ENCODE measurements at regions not wholly inside any gene's neighbourhood (a gene's known extent, or its start where the extent isn't known, plus 50 kb on each side); places are given as distances from the start of the nearest gene placed in this dataset.

GRCh38 chr10:43982250-43982649 is 333.6 kb upstream of the ZNF32 start:
- 87 to 93% methylated on average over 3 of the region's 3 CpGs for WGBS, 2 donors
- H3K4me3 ChIP-seq (ENCODE audit: low read depth in 1 of 2, low read length in 2 of 2) = no peak overlapping the region
- H3K27me3 ChIP-seq (ENCODE audit: control insufficient read depth in 1 of 2, insufficient read depth in 2 of 2, low read length in 2 of 2) = no peaks in the 10 kb centered on the region
- no peaks in the 10 kb centered on the region for H3K9me3 ChIP-seq (ENCODE audit: control insufficient read depth in 2 of 2, insufficient read depth in 1 of 2, low read depth in 1 of 2, low read length in 1 of 2)
- no peaks in the 10 kb centered on the region for H3K4me1 ChIP-seq (ENCODE audit: control insufficient read depth in 2 of 2, insufficient read depth in 2 of 2, low read length in 1 of 2)
- H3K36me3 ChIP-seq (ENCODE audit: control insufficient read depth in 2 of 2, insufficient read depth in 2 of 2, low read length in 1 of 2) = no peaks in the 10 kb centered on the region
- H3K27ac ChIP-seq (ENCODE audit: low read depth in 2 of 2, low read length in 1 of 2) = no peak overlapping the region

- no peaks in the 10 kb centered on the region for H3K4me1 ChIP-seq (ENCODE audit: control insufficient read depth in 2 of 2, insufficient read depth in 2 of 2, low read length in 1 of 2)
- H3K9me3 ChIP-seq (ENCODE audit: control insufficient read depth in 2 of 2, insufficient read depth in 1 of 2, low read depth in 1 of 2, low read length in 1 of 2) = no peaks in the 10 kb centered on the region
- H3K27ac ChIP-seq (ENCODE audit: low read depth in 2 of 2, low read length in 1 of 2) = no peak overlapping the region
- no peaks in the 10 kb centered on the region for H3K36me3 ChIP-seq (ENCODE audit: control insufficient read depth in 2 of 2, insufficient read depth in 2 of 2, low read length in 1 of 2)
- WGBS, 2 donors = 87 to 88% methylated on average over 2 of the region's 2 CpGs
- no peaks in the 10 kb centered on the region for H3K27me3 ChIP-seq (ENCODE audit: control insufficient read depth in 1 of 2, insufficient read depth in 2 of 2, low read length in 2 of 2)
- no peak overlapping the region for H3K4me3 ChIP-seq (ENCODE audit: low read depth in 1 of 2, low read length in 2 of 2)
Measured at GRCh38 chr10:43981696-43982095, 333.0 kb upstream of the ZNF32 start.

GRCh38 chr10:43981232-43981631 is 332.6 kb upstream of the ZNF32 start:
- Histone ChIP-seq H3K9me3 (ENCODE audit: control insufficient read depth in 2 of 2, insufficient read depth in 1 of 2, low read depth in 1 of 2, low read length in 1 of 2) (no peaks in the 10 kb centered on the region), H3K4me3 (ENCODE audit: low read depth in 1 of 2, low read length in 2 of 2) (no peak overlapping the region), H3K36me3 (ENCODE audit: control insufficient read depth in 2 of 2, insufficient read depth in 2 of 2, low read length in 1 of 2) (no peaks in the 10 kb centered on the region), H3K27ac (ENCODE audit: low read depth in 2 of 2, low read length in 1 of 2) (no peak overlapping the region), H3K4me1 (ENCODE audit: control insufficient read depth in 2 of 2, insufficient read depth in 2 of 2, low read length in 1 of 2) (no peaks in the 10 kb centered on the region), H3K27me3 (ENCODE audit: control insufficient read depth in 1 of 2, insufficient read depth in 2 of 2, low read length in 2 of 2) (no peaks in the 10 kb centered on the region)
- 78 to 94% methylated on average over 1 of the region's 1 CpG for WGBS, 2 donors

- 82% methylated on average over 7 of the region's 7 CpGs for WGBS, 2 donors
- no peaks in the 10 kb centered on the region for H3K36me3 ChIP-seq (ENCODE audit: control insufficient read depth in 2 of 2, insufficient read depth in 2 of 2, low read length in 1 of 2)
- H3K27ac ChIP-seq (ENCODE audit: low read depth in 2 of 2, low read length in 1 of 2) = no peak overlapping the region
- H3K9me3 ChIP-seq (ENCODE audit: control insufficient read depth in 2 of 2, insufficient read depth in 1 of 2, low read depth in 1 of 2, low read length in 1 of 2) = no peaks in the 10 kb centered on the region
- H3K4me3 ChIP-seq (ENCODE audit: low read depth in 1 of 2, low read length in 2 of 2) = no peak overlapping the region
- H3K27me3 ChIP-seq (ENCODE audit: control insufficient read depth in 1 of 2, insufficient read depth in 2 of 2, low read length in 2 of 2) = no peaks in the 10 kb centered on the region
- no peaks in the 10 kb centered on the region for H3K4me1 ChIP-seq (ENCODE audit: control insufficient read depth in 2 of 2, insufficient read depth in 2 of 2, low read length in 1 of 2)
Measured at GRCh38 chr10:43980715-43981114, 332.0 kb upstream of the ZNF32 start.

- Histone ChIP-seq H3K27me3 (ENCODE audit: control insufficient read depth in 1 of 2, insufficient read depth in 2 of 2, low read length in 2 of 2) (no peaks in the 10 kb centered on the region), H3K4me3 (ENCODE audit: low read depth in 1 of 2, low read length in 2 of 2) (no peak overlapping the region), H3K4me1 (ENCODE audit: control insufficient read depth in 2 of 2, insufficient read depth in 2 of 2, low read length in 1 of 2) (no peaks in the 10 kb centered on the region), H3K27ac (ENCODE audit: low read depth in 2 of 2, low read length in 1 of 2) (no peak overlapping the region), H3K36me3 (ENCODE audit: control insufficient read depth in 2 of 2, insufficient read depth in 2 of 2, low read length in 1 of 2) (no peaks in the 10 kb centered on the region), H3K9me3 (ENCODE audit: control insufficient read depth in 2 of 2, insufficient read depth in 1 of 2, low read depth in 1 of 2, low read length in 1 of 2) (no peaks in the 10 kb centered on the region)
- 64 to 65% methylated on average over 8 of the region's 8 CpGs for WGBS, 2 donors
Measured at GRCh38 chr10:43980313-43980712, 331.6 kb upstream of the ZNF32 start.

GRCh38 chr10:43979551-43979950 is 330.9 kb upstream of the ZNF32 start:
- no peak overlapping the region for H3K4me3 ChIP-seq (ENCODE audit: low read depth in 1 of 2, low read length in 2 of 2)
- no peaks in the 10 kb centered on the region for H3K27me3 ChIP-seq (ENCODE audit: control insufficient read depth in 1 of 2, insufficient read depth in 2 of 2, low read length in 2 of 2)
- H3K9me3 ChIP-seq (ENCODE audit: control insufficient read depth in 2 of 2, insufficient read depth in 1 of 2, low read depth in 1 of 2, low read length in 1 of 2) = no peaks in the 10 kb centered on the region
- no peaks in the 10 kb centered on the region for H3K36me3 ChIP-seq (ENCODE audit: control insufficient read depth in 2 of 2, insufficient read depth in 2 of 2, low read length in 1 of 2)
- 76 to 83% methylated on average over 3 of the region's 3 CpGs for WGBS, 2 donors
- no peaks in the 10 kb centered on the region for H3K4me1 ChIP-seq (ENCODE audit: control insufficient read depth in 2 of 2, insufficient read depth in 2 of 2, low read length in 1 of 2)
- H3K27ac ChIP-seq (ENCODE audit: low read depth in 2 of 2, low read length in 1 of 2) = no peak overlapping the region

GRCh38 chr10:43978936-43979335 is 330.3 kb upstream of the ZNF32 start:
- H3K36me3 ChIP-seq (ENCODE audit: control insufficient read depth in 2 of 2, insufficient read depth in 2 of 2, low read length in 1 of 2) = no peaks in the 10 kb centered on the region
- WGBS, 2 donors = 93 to 95% methylated on average over 9 of the region's 9 CpGs

GRCh38 chr10:43978091-43978490 is 329.4 kb upstream of the ZNF32 start:
- H3K4me1 ChIP-seq (ENCODE audit: control insufficient read depth in 2 of 2, insufficient read depth in 2 of 2, low read length in 1 of 2) = no peaks in the 10 kb centered on the region
- H3K27me3 ChIP-seq (ENCODE audit: control insufficient read depth in 1 of 2, insufficient read depth in 2 of 2, low read length in 2 of 2) = no peaks in the 10 kb centered on the region
- 79 to 81% methylated on average over 5 of the region's 5 CpGs for WGBS, 2 donors
- H3K4me3 ChIP-seq (ENCODE audit: low read depth in 1 of 2, low read length in 2 of 2) = no peak overlapping the region
- H3K9me3 ChIP-seq (ENCODE audit: control insufficient read depth in 2 of 2, insufficient read depth in 1 of 2, low read depth in 1 of 2, low read length in 1 of 2) = no peaks in the 10 kb centered on the region
- no peak overlapping the region for H3K27ac ChIP-seq (ENCODE audit: low read depth in 2 of 2, low read length in 1 of 2)
- H3K36me3 ChIP-seq (ENCODE audit: control insufficient read depth in 2 of 2, insufficient read depth in 2 of 2, low read length in 1 of 2) = no peaks in the 10 kb centered on the region

More at GRCh38 chr10:43978936-43979335, 330.3 kb upstream of the ZNF32 start:
- Histone ChIP-seq H3K4me3 (ENCODE audit: low read depth in 1 of 2, low read length in 2 of 2) (no peak overlapping the region), H3K27me3 (ENCODE audit: control insufficient read depth in 1 of 2, insufficient read depth in 2 of 2, low read length in 2 of 2) (no peaks in the 10 kb centered on the region), H3K27ac (ENCODE audit: low read depth in 2 of 2, low read length in 1 of 2) (no peak overlapping the region), H3K9me3 (ENCODE audit: control insufficient read depth in 2 of 2, insufficient read depth in 1 of 2, low read depth in 1 of 2, low read length in 1 of 2) (no peaks in the 10 kb centered on the region), H3K4me1 (ENCODE audit: control insufficient read depth in 2 of 2, insufficient read depth in 2 of 2, low read length in 1 of 2) (no peaks in the 10 kb centered on the region)

GRCh38 chr10:43976292-43976691 is 327.6 kb upstream of the ZNF32 start:
- no peaks in the 10 kb centered on the region for H3K36me3 ChIP-seq (ENCODE audit: control insufficient read depth in 2 of 2, insufficient read depth in 2 of 2, low read length in 1 of 2)
- WGBS, 2 donors = 52 to 56% methylated on average over 1 of the region's 1 CpG
- no peak overlapping the region for H3K27ac ChIP-seq (ENCODE audit: low read depth in 2 of 2, low read length in 1 of 2)
- H3K9me3 ChIP-seq (ENCODE audit: control insufficient read depth in 2 of 2, insufficient read depth in 1 of 2, low read depth in 1 of 2, low read length in 1 of 2) = no peaks in the 10 kb centered on the region
- no peak overlapping the region for H3K4me3 ChIP-seq (ENCODE audit: low read depth in 1 of 2, low read length in 2 of 2)
- no peaks in the 10 kb centered on the region for H3K4me1 ChIP-seq (ENCODE audit: control insufficient read depth in 2 of 2, insufficient read depth in 2 of 2, low read length in 1 of 2)
- no peaks in the 10 kb centered on the region for H3K27me3 ChIP-seq (ENCODE audit: control insufficient read depth in 1 of 2, insufficient read depth in 2 of 2, low read length in 2 of 2)

GRCh38 chr10:43973801-43974200 is 325.1 kb upstream of the ZNF32 start:
- Histone ChIP-seq H3K27ac (ENCODE audit: low read depth in 2 of 2, low read length in 1 of 2) (no peak overlapping the region), H3K27me3 (ENCODE audit: control insufficient read depth in 1 of 2, insufficient read depth in 2 of 2, low read length in 2 of 2) (no peaks in the 10 kb centered on the region), H3K36me3 (ENCODE audit: control insufficient read depth in 2 of 2, insufficient read depth in 2 of 2, low read length in 1 of 2) (no peaks in the 10 kb centered on the region), H3K4me1 (ENCODE audit: control insufficient read depth in 2 of 2, insufficient read depth in 2 of 2, low read length in 1 of 2) (no peaks in the 10 kb centered on the region), H3K9me3 (ENCODE audit: control insufficient read depth in 2 of 2, insufficient read depth in 1 of 2, low read depth in 1 of 2, low read length in 1 of 2) (no peaks in the 10 kb centered on the region), H3K4me3 (ENCODE audit: low read depth in 1 of 2, low read length in 2 of 2) (no peak overlapping the region)
- 68 to 82% methylated on average over 3 of the region's 3 CpGs for WGBS, 2 donors
